ENCODE measurements at regions not wholly inside any gene's neighbourhood (a gene's known extent, or its start where the extent isn't known, plus 50 kb on each side); places are given as distances from the start of the nearest gene placed in this dataset.

- no peaks in the 10 kb centered on the region for H3K9me3 Mint-ChIP-seq
- no peaks in the 10 kb centered on the region for H3K4me1 Mint-ChIP-seq (ENCODE audit: low read depth)
- no peak overlapping the region for H3K4me3 Mint-ChIP-seq
- H3K36me3 Mint-ChIP-seq (ENCODE audit: low read depth) = no peaks in the 10 kb centered on the region
- H3K27me3 Mint-ChIP-seq = no peaks in the 10 kb centered on the region
- H3K27ac Mint-ChIP-seq = no peak overlapping the region
These were observed 57.8 kb upstream of the HAAO start for GRCh38 chr2:42850016-42850805.

DNA sequence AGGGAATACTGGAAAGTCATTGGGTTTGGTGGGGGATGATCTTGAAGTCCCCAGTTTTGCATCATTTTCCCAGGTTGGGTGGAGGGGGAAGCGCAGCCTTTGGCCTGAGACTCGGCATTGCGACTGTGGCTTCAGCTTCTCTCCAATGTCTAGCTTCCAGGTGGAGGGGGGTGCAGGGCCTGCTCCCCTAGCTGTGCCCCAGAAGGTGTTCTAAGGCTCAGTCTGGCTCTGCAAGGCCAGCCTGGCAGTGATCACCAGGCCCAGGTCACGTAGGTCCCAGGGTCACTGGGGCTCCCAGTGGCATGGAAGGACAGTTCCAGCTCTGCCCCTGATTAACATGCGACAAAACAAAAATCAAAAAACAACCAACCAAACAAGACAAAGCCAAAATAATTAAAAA lies 56.9 kb upstream of the HAAO start:
- Mint-ChIP-seq H3K4me1 (ENCODE audit: low read depth) (no peaks in the 10 kb centered on the region), H3K9me3 (no peaks in the 10 kb centered on the region), H3K36me3 (ENCODE audit: low read depth) (no peaks in the 10 kb centered on the region), H3K4me3 (no peak overlapping the region), H3K27ac (no peak overlapping the region), H3K27me3 (no peaks in the 10 kb centered on the region)

DNA sequence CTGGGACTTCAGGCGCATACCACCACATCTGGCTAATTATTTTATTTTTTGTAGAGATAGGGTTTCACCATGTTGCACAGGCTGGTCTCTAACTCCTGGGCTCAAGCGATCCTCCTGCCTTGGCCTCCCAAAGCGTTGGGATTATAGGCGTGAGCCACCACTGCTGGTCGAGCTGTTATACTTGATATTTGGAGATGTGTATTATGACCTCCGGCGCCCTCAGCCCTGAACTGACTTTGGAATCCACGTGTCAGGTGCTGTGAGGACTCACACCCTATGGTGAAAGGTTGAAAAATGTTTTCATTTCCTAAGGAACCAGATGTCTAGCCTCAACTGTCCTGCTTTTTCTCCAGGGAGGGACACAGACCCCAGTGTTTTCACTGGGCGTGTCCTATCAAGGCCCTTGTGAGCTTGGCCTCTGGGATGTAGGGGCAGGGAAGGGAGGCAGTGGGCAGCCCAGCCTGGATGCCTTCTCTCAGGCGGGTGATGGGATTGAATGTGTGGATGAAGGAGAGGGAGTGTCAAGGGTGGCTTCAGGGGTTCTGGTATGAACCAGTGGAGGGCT lies 56.4 kb upstream of the HAAO start:
- no peaks in the 10 kb centered on the region for H3K9me3 Mint-ChIP-seq
- H3K4me3 Mint-ChIP-seq = no peak overlapping the region
- H3K4me1 Mint-ChIP-seq (ENCODE audit: low read depth) = no peaks in the 10 kb centered on the region
- H3K27me3 Mint-ChIP-seq = no peaks in the 10 kb centered on the region
- H3K27ac Mint-ChIP-seq = peak overlapping the region; percentile 52
- no peaks in the 10 kb centered on the region for H3K36me3 Mint-ChIP-seq (ENCODE audit: low read depth)

DNA sequence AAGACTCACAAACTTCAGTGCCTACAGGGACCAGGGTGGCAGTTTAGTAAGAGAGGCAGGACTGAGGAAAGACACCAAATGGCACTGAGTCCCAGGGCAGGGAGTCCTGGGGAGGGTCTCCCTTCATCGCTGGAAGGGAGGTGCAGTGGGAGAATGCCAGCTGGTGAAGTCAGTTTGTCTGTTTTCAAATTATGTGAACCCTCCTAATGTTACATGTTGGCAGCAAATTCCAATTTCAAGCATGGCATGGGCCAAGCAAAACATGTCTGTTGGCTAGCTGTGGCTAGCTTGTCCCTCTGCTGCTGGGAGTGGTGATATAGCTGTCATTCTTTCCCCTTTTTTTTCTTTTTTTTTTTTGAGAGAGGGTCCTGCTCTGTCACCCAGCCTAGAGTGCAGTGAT lies 55.9 kb upstream of the HAAO start:
- Mint-ChIP-seq H3K4me1 (ENCODE audit: low read depth) (no peaks in the 10 kb centered on the region), H3K9me3 (no peaks in the 10 kb centered on the region), H3K4me3 (no peak overlapping the region), H3K36me3 (ENCODE audit: low read depth) (no peaks in the 10 kb centered on the region), H3K27ac (no peak overlapping the region), H3K27me3 (no peaks in the 10 kb centered on the region)

DNA sequence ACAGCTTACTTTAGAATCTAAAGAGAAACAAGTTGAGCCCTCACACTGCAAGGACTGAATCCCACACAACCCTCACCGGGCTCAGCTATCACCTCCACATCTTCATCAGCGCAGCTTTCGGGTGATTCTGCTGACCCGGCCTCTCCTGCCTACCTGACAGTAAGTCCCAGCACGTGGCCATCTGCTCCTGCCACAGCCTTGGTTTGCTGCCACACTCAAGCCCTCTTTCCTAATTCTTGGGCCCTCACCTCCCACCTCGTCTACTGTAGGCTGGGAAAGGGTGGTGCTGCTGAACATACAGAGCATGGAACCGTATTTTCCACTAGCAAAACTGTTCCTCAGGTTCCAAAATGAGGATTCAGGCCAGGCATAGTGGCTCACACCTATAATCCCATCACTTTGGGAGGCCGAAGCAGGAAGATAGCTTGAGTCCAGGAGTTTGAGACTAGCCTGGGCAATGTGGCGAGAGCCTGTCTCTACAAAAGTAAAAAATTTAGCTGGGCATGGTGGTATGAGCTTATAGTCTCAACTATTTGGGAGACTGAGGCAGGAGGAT lies 55.3 kb upstream of the HAAO start:
- Mint-ChIP-seq H3K4me3 (no peak overlapping the region), H3K27ac (no peak overlapping the region), H3K27me3 (no peaks in the 10 kb centered on the region), H3K36me3 (ENCODE audit: low read depth) (no peaks in the 10 kb centered on the region), H3K4me1 (ENCODE audit: low read depth) (no peaks in the 10 kb centered on the region), H3K9me3 (no peaks in the 10 kb centered on the region)

DNA sequence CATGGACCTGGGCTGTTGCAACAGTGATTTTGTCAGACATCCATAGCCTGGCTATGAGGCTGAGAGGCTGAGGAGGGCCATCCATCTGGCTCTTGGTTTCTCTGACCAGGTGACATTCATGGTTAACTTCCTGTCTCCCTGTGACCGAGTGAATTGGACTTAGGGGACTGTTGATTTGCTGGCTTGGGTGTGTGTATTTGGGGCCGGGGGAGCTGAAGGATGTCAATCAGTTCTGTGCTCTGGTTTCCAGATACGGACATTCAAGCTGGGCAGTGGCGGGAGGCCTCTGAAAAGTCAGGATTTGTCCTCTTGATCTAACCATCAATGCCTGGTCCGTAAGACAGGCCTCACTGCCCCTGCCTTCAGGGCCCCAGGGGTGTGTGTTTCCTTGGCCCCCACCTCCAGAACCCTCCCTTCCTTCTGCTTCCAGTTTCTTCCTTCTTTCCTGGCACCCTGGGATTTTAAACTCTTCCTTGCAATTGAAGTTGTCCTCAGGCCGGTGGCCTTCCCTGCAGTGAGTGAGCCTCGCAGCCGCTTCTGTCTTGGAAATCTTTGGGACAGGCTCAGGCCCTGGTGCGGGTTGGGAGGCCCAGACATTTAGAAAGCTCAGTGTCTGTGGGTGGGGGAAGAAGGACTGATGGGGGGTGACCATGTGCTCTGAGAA lies 54.7 kb upstream of the HAAO start:
- Mint-ChIP-seq H3K4me1 (ENCODE audit: low read depth) (no peaks in the 10 kb centered on the region), H3K9me3 (no peaks in the 10 kb centered on the region), H3K27ac (no peak overlapping the region), H3K27me3 (no peaks in the 10 kb centered on the region), H3K36me3 (ENCODE audit: low read depth) (no peaks in the 10 kb centered on the region), H3K4me3 (no peak overlapping the region)

GRCh38 chr2:42846026-42846425 lies 53.6 kb upstream of the HAAO start:
- Mint-ChIP-seq H3K27ac (no peak overlapping the region), H3K27me3 (no peaks in the 10 kb centered on the region), H3K4me3 (no peak overlapping the region), H3K9me3 (no peaks in the 10 kb centered on the region), H3K36me3 (ENCODE audit: low read depth) (no peaks in the 10 kb centered on the region), H3K4me1 (ENCODE audit: low read depth) (no peaks in the 10 kb centered on the region)

DNA sequence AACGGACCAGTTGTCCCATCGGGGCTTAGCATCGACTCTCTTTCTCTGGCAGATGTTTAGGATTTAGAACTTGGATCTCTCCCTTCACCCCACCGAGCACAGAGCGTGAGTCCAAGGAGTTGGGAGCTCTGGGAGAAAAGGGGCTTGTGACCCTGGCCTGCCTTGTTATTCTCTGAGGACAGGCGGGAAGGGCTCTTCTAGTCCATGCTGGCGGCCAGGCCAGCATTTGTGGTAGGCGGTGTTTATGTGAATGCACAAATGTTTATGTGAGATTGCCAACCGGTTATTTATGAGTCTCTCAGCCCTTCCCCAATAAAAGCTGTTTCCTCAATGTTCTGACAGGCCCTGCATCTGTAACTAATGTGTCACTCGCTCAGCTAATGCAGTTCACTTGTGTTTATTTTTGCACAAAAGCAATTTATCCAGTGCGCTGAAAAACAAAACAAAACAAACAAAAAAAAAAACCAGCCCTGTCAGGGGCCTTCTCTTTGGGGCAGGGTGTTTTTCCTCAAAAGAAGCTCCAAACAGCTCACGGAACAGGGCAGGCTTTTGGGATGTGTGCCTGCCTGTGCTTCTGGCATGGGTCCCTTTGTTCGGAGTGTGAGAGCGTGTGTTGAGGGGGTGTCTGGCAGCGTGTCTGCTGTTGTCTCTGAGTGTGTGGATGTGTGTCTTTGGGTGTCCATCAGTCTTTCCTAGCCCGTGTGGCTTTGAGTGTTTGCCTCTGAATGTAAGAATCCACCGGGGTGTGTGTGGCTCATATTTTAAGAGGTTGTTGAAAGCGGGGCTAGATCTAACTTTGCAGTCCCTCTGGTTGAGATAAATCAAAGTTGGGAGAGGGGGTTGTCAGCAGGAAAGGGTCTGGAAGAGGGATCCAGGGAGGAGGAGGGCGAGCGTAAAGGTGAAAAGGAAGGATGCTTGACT lies 52.8 kb upstream of the HAAO start:
- no peaks in the 10 kb centered on the region for H3K4me1 Mint-ChIP-seq (ENCODE audit: low read depth)
- H3K27ac Mint-ChIP-seq = no peak overlapping the region
- H3K36me3 Mint-ChIP-seq (ENCODE audit: low read depth) = no peaks in the 10 kb centered on the region
- no peaks in the 10 kb centered on the region for H3K27me3 Mint-ChIP-seq
- H3K9me3 Mint-ChIP-seq = no peaks in the 10 kb centered on the region
- no peak overlapping the region for H3K4me3 Mint-ChIP-seq

DNA sequence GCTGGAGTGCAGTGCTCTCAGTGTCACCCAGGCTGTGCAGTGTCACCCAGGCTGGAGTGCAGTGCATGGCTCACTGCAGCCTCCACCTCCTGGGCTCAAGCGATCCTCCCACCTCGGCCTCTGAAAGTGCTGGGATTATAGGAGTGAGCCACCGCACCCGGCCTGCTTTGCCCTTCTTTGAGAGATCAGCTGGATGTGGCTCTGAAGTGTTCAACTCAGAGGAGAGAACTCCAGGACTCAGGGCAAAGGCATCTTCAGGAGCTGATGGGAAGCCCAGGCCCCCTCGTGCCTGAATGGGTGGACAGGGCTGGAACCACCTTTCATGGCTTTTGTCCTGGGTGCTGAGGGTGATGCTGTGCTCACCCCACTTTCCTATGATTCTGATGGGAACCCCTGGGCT lies 52.0 kb upstream of the HAAO start:
- H3K4me1 Mint-ChIP-seq (ENCODE audit: low read depth) = no peaks in the 10 kb centered on the region
- H3K4me3 Mint-ChIP-seq = no peak overlapping the region
- H3K27me3 Mint-ChIP-seq = no peaks in the 10 kb centered on the region
- H3K27ac Mint-ChIP-seq = no peak overlapping the region
- no peaks in the 10 kb centered on the region for H3K9me3 Mint-ChIP-seq
- H3K36me3 Mint-ChIP-seq (ENCODE audit: low read depth) = no peaks in the 10 kb centered on the region

DNA sequence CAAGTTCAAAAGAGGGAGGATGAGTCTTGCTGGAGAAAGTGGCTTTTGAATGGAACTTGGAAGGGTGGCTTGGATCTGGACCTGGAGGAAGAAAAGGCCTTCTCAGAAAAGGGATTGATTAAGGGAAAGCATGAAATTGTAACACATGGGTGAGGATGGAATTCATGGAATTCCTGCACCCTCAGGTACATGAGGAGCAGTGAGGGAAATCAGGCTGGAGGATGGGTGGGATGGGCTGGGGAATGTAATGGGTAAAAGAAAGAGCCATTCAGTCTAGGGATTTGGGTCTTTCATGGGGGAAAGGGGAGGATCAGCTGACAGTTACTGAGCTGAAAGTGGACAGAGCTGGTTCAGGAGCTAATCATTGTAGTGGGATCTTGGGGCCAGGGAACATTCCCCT lies 51.2 kb upstream of the HAAO start:
- H3K36me3 Mint-ChIP-seq (ENCODE audit: low read depth) = no peaks in the 10 kb centered on the region
- no peak overlapping the region for H3K27ac Mint-ChIP-seq
- H3K27me3 Mint-ChIP-seq = no peaks in the 10 kb centered on the region
- no peaks in the 10 kb centered on the region for H3K9me3 Mint-ChIP-seq
- H3K4me3 Mint-ChIP-seq = no peak overlapping the region
- no peaks in the 10 kb centered on the region for H3K4me1 Mint-ChIP-seq (ENCODE audit: low read depth)

DNA sequence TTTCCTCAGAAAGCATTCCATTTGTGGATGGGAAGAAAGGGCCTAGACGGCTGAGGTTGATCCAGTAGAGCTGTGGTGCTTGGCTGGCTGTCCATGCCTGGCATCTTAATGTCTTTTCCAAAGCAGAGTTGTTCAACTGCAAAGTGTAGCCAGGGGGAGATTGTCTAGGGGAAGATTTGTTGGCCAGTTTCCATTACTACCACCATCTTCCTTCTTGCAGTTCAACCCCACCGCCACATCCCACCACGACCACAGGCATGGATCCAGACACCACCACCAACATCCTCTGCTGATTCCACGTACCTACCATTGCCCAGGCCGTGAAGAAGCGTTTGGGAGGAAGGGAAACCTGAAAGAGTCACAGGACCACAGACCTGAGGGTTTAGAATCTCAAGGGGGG lies 50.7 kb upstream of the HAAO start:
- Mint-ChIP-seq H3K27me3 (no peaks in the 10 kb centered on the region), H3K36me3 (ENCODE audit: low read depth) (no peaks in the 10 kb centered on the region)

GRCh38 chr2:42842466-42842865 lies 50.1 kb upstream of the HAAO start:
- Mint-ChIP-seq H3K9me3 (no peaks in the 10 kb centered on the region), H3K4me1 (ENCODE audit: low read depth) (no peaks in the 10 kb centered on the region), H3K27me3 (no peaks in the 10 kb centered on the region), H3K27ac (no peak overlapping the region), H3K4me3 (no peak overlapping the region), H3K36me3 (ENCODE audit: low read depth) (no peaks in the 10 kb centered on the region)

More for the DNA sequence above, 50.7 kb upstream of the HAAO start:
- no peak overlapping the region for H3K27ac Mint-ChIP-seq
- no peaks in the 10 kb centered on the region for H3K9me3 Mint-ChIP-seq
- no peaks in the 10 kb centered on the region for H3K4me1 Mint-ChIP-seq (ENCODE audit: low read depth)
- no peak overlapping the region for H3K4me3 Mint-ChIP-seq
